Jurkat, Clone E6-1 (cell line): ENCODE measurements at regions not wholly inside any gene's neighbourhood (a gene's known extent, or its start where the extent isn't known, plus 50 kb on each side); places are given as distances from the start of the nearest gene placed in this dataset.
A peak's percentile ranks its signal among the peaks of the same experiment; 100 is the strongest.

Experiments used
- DNase-seq: peaks from one replicate; pipeline ENCODE4 v3.0.0-alpha.2; 2011; ENCODE audit warnings: low read depth, low spot score
- H3K4me3 ChIP-seq: 2 replicates; pipeline ENCODE4 v1.5.1; 2011; ENCODE audit warnings: mild to moderate bottlenecking, low read length, control low read depth, moderate library complexity

- H3K4me3 ChIP-seq, result no peak overlapping the region
- DNase-seq, result no peak
Observed at GRCh38 chr5:159385536-159385935, 55.2 kb upstream of the IL12B start.

GRCh38 chr5:159386028-159386711 is 55.9 kb upstream of the IL12B start:
- H3K4me3 ChIP-seq, result no peak overlapping the region
- no peak for DNase-seq

- no peak for DNase-seq
- no peak overlapping the region for H3K4me3 ChIP-seq
Observed at GRCh38 chr5:159392871-159393270, 62.6 kb upstream of the IL12B start.

GRCh38 chr5:159393854-159394274 is 63.6 kb upstream of the IL12B start:
- H3K4me3 ChIP-seq, result no peak overlapping the region
- DNase-seq, result peak; percentile 96

GRCh38 chr5:159395202-159395601 is 64.9 kb upstream of the IL12B start:
- no peak overlapping the region for H3K4me3 ChIP-seq

GRCh38 chr5:159398936-159399335 is 68.6 kb upstream of the IL12B start:
- no peak for DNase-seq

More at GRCh38 chr5:159395202-159395601, 64.9 kb upstream of the IL12B start:
- DNase-seq, result no peak

GRCh38 chr5:159400476-159400875 is 70.2 kb upstream of the IL12B start:
- no peak for DNase-seq
- no peak overlapping the region for H3K4me3 ChIP-seq

More at GRCh38 chr5:159398936-159399335, 68.6 kb upstream of the IL12B start:
- no peak overlapping the region for H3K4me3 ChIP-seq

GRCh38 chr5:159402311-159402710 is 72.0 kb upstream of the IL12B start:
- DNase-seq, result no peak
- no peak overlapping the region for H3K4me3 ChIP-seq

GRCh38 chr5:159402856-159403255 is 72.6 kb upstream of the IL12B start:
- DNase-seq, result no peak

GRCh38 chr5:159403906-159404681 is 73.8 kb upstream of the IL12B start:
- no peak for DNase-seq
- no peak overlapping the region for H3K4me3 ChIP-seq

More at GRCh38 chr5:159402856-159403255, 72.6 kb upstream of the IL12B start:
- no peak overlapping the region for H3K4me3 ChIP-seq

GRCh38 chr5:159405611-159406031 is 75.3 kb upstream of the IL12B start:
- H3K4me3 ChIP-seq, result no peak overlapping the region
- DNase-seq, result no peak

GRCh38 chr5:159406571-159406970 is 76.3 kb upstream of the IL12B start:
- no peak overlapping the region for H3K4me3 ChIP-seq
- no peak for DNase-seq

- DNase-seq, result no peak
Observed at GRCh38 chr5:159409801-159410200, 79.5 kb upstream of the IL12B start.

GRCh38 chr5:159410480-159410879 is 80.2 kb upstream of the IL12B start:
- no peak for DNase-seq
- H3K4me3 ChIP-seq, result no peak overlapping the region

More at GRCh38 chr5:159409801-159410200, 79.5 kb upstream of the IL12B start:
- no peak overlapping the region for H3K4me3 ChIP-seq

- no peak for DNase-seq
- no peak overlapping the region for H3K4me3 ChIP-seq
Observed at GRCh38 chr5:159411115-159411514, 80.8 kb upstream of the IL12B start.

- no peak overlapping the region for H3K4me3 ChIP-seq
- peak; percentile 89 for DNase-seq
Observed at GRCh38 chr5:159412284-159413046, 82.2 kb upstream of the IL12B start.

GRCh38 chr5:159414021-159414420 is 83.7 kb upstream of the IL12B start:
- no peak for DNase-seq

GRCh38 chr5:159415301-159415937 is 85.1 kb upstream of the IL12B start:
- no peak overlapping the region for H3K4me3 ChIP-seq
- no peak for DNase-seq

More at GRCh38 chr5:159414021-159414420, 83.7 kb upstream of the IL12B start:
- no peak overlapping the region for H3K4me3 ChIP-seq

GRCh38 chr5:159416438-159416837 is 86.2 kb upstream of the IL12B start:
- no peak for DNase-seq
- no peak overlapping the region for H3K4me3 ChIP-seq
